ENCODE measurements at regions not wholly inside any gene's neighbourhood (a gene's known extent, or its start where the extent isn't known, plus 50 kb on each side); places are given as distances from the start of the nearest gene placed in this dataset.

- no peak for TF ChIP-seq CTCF (conservative IDR thresholded peaks at IDR 0.05; ENCODE audit: low read depth, low read length)
- no peak for TF ChIP-seq POLR2A (IDR thresholded peaks at IDR 0.05; ENCODE audit: low read depth, low read length)
- no peak for TF ChIP-seq MAFK (IDR thresholded peaks at IDR 0.05; ENCODE audit: low read depth, low read length)
- TF ChIP-seq BHLHE40 (IDR thresholded peaks at IDR 0.05; ENCODE audit: low read depth, low read length), result no peak
- no peak for TF ChIP-seq CEBPB (IDR thresholded peaks at IDR 0.05; ENCODE audit: low read depth, low read length)
- no peak for TF ChIP-seq SMC3 (IDR thresholded peaks at IDR 0.05; ENCODE audit: low read depth, low read length)
These were observed 2091.2 kb upstream of the ACO1 start for GRCh38 chr9:30293231-30293630.
